CD4-positive, alpha-beta T cell (primary cell): ENCODE measurements at regions not wholly inside any gene's neighbourhood (a gene's known extent, or its start where the extent isn't known, plus 50 kb on each side); places are given as distances from the start of the nearest gene placed in this dataset.

Experiments used
- ATAC-seq: fragments of 200-7000 bp; cut with Tn5 transposase; one replicate; pipeline ENCODE4 v1.10.0; 2022; ENCODE audit warnings: mild to moderate bottlenecking; ENCODE audit not compliant: poor library complexity
- CTCF ChIA-PET: fragments of 350-600 bp; sonication (Branson Sonifier 250); formaldehyde crosslinking; loops from one replicate; lab custom pipeline; 2021; ENCODE audit warnings: antibody characterized with exemption, inconsistent platforms; lab: Charles Lee
- POLR2A ChIA-PET: fragments of 350-600 bp; sonication (Branson Sonifier 250); formaldehyde crosslinking; loops from one replicate; lab custom pipeline; 2021; ENCODE audit warnings: antibody characterized with exemption, inconsistent platforms; lab: Charles Lee
- DNase-seq, 14 experiments: peaks; one replicate each; pipeline ENCODE4 v3.0.0-alpha.2; 2013 to 2020; ENCODE audit warnings: mixed read lengths in 2 of 14
- H3K27ac ChIP-seq, 2 donors: one replicate each; pipeline versions ENCODE4 v1.5.1 to v1.7.0; 2013; ENCODE audit warnings: low read length in 2 of 2, low read depth in 1 of 2, mild to moderate bottlenecking in 1 of 2
- H3K27me3 ChIP-seq, 2 experiments: 1 replicate in 1 of 2; 2 replicates in 1 of 2; pipeline versions ENCODE4 v1.6.1 to v1.7.0; 2013; ENCODE audit warnings: low read length in 2 of 2, control low read depth in 1 of 2, mild to moderate bottlenecking in 1 of 2, moderate library complexity in 1 of 2; ENCODE audit not compliant: insufficient read depth in 2 of 2, control insufficient read depth in 1 of 2
- H3K36me3 ChIP-seq: one replicate; pipeline ENCODE4 v1.6.1; 2013; ENCODE audit warnings: low read length, control low read depth; ENCODE audit not compliant: insufficient read depth
- H3K4me1 ChIP-seq: one replicate; pipeline ENCODE4 v1.6.1; 2013; ENCODE audit warnings: low read length, control low read depth; ENCODE audit not compliant: insufficient read depth
- H3K4me3 ChIP-seq: one replicate; pipeline ENCODE4 v1.5.1; 2013; ENCODE audit warnings: mild to moderate bottlenecking, low read length, moderate library complexity
- H3K9me3 ChIP-seq, 2 experiments: 1 replicate in 1 of 2; 2 replicates in 1 of 2; pipeline versions ENCODE4 v1.6.1 to v1.7.0; 2013; ENCODE audit warnings: low read length in 2 of 2, mild to moderate bottlenecking in 2 of 2, control low read depth in 1 of 2, moderate library complexity in 1 of 2; ENCODE audit not compliant: control insufficient read depth in 1 of 2, insufficient read depth in 1 of 2
- H3K27ac Mint-ChIP-seq: one replicate; pipeline ENCODE4 v1.8.0; 2020; ENCODE audit warnings: mixed read lengths
- H3K27me3 Mint-ChIP-seq: one replicate; pipeline ENCODE4 v1.8.0; 2021; ENCODE audit warnings: mixed read lengths
- H3K36me3 Mint-ChIP-seq: one replicate; pipeline ENCODE4 v1.8.0; 2021; ENCODE audit warnings: low read depth, mixed read lengths
- H3K4me1 Mint-ChIP-seq: one replicate; pipeline ENCODE4 v1.8.0; 2021; ENCODE audit warnings: low read depth, mixed read lengths
- H3K4me3 Mint-ChIP-seq: one replicate; pipeline ENCODE4 v1.8.0; 2020; ENCODE audit warnings: mild to moderate bottlenecking, mixed read lengths
- H3K9me3 Mint-ChIP-seq: one replicate; pipeline ENCODE4 v1.8.0; 2020; ENCODE audit warnings: mixed read lengths
- intact Hi-C, 2 experiments: fragments of 100-400 bp; cut with DNase I in 1 of 2; cut with micrococcal nuclease in 1 of 2; formaldehyde crosslinking; loops; one replicate each; pipeline versions ENCODE4 v1.15.1 to v1.9.0; 2023 to 2025; cut with DNase I, micrococcal nuclease
- TF ChIP-seq, protein P1 (sequence below): fragments of 200-600 bp; IDR thresholded peaks from one replicate; pipeline ENCODE4 v1.8.0; 2022; ENCODE audit warnings: antibody characterized with exemption, mild to moderate bottlenecking

DNA sequence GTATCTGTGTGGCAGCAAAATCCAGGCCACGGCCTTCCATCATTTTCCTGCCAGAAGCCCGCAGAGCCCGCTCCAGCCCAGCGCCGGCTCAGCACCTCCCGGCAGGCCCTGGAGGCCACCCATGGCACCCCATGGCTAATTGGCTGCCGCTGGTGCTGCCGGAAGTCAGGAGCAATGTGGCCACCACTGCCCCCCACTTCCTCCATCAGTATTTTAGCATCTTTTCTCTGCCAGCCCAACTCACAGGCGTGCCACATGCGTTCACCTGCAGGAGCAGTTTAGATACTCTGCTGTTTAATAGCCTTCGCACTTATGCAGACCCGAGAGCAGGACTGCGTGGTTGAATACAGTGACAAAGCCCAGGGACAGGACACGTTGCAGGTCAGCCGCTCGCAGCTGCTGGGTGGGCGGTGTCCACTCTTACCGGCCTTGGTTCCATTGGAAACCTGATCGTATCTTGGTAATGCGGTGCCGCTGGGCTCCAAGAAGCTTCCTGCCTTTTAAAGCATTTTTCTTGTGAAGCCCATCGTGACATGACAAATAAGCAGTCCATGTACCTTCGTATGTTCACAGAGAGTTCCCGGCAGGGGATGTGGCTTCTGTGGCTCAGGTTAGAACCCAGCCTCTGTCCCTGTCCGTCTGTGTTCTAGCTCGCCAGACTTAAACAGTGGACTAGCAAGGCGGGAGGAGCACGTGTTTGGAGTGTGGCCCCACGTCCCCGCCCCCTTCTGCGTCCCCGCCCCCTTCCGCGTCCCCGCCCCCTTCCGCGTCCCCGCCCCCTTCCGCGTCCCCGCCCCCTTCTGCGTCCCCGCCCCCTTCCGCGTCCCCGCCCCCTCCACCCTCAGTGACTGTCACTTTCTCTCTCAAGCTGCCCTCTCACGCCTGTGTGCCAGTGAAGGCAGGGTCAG, 162.0 kb upstream of the SOX1 start:
- CTCF ChIA-PET, result no interaction called here
- TF ChIP-seq, protein P1, sequence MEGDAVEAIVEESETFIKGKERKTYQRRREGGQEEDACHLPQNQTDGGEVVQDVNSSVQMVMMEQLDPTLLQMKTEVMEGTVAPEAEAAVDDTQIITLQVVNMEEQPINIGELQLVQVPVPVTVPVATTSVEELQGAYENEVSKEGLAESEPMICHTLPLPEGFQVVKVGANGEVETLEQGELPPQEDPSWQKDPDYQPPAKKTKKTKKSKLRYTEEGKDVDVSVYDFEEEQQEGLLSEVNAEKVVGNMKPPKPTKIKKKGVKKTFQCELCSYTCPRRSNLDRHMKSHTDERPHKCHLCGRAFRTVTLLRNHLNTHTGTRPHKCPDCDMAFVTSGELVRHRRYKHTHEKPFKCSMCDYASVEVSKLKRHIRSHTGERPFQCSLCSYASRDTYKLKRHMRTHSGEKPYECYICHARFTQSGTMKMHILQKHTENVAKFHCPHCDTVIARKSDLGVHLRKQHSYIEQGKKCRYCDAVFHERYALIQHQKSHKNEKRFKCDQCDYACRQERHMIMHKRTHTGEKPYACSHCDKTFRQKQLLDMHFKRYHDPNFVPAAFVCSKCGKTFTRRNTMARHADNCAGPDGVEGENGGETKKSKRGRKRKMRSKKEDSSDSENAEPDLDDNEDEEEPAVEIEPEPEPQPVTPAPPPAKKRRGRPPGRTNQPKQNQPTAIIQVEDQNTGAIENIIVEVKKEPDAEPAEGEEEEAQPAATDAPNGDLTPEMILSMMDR, result no peak

DNA sequence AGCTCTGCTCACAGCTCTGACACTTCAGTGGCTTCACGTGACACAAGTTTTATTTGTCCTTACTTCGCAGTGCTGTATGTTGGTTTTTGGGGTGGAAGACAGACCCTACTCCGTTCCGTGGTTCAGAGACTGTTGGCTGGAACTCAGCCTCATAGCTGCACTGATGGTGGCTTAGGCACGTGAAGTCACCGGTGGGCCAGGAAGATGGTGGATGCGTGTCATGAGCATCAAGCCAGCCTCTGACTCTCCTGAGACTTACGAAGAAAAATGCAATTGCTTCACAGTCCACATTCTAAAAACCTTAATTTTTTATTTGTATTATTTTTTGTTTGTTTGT, 161.4 kb upstream of the SOX1 start:
- H3K4me3 ChIP-seq, result no peak overlapping the region
- no peaks in the 10 kb centered on the region for H3K9me3 Mint-ChIP-seq
- ChIA-PET CTCF (no interaction called here), POLR2A (no interaction called here)
- TF ChIP-seq, protein P1, result no peak
- H3K4me3 Mint-ChIP-seq, result no peak overlapping the region
- no peaks in the 10 kb centered on the region for H3K27me3 ChIP-seq
- no peak overlapping the region for H3K27ac Mint-ChIP-seq
- ATAC-seq (no peak), DNase-seq (no peak)
- no peaks in the 10 kb centered on the region for H3K4me1 ChIP-seq
- H3K4me1 Mint-ChIP-seq, result no peaks in the 10 kb centered on the region
- H3K36me3 ChIP-seq, result no peaks in the 10 kb centered on the region
- no peak overlapping the region for H3K27ac ChIP-seq
- intact Hi-C loops, result no loop called here
- no peaks in the 10 kb centered on the region for H3K36me3 Mint-ChIP-seq
- peaks cover 0 to 18% of the 10 kb centered on the region in 2 experiments for H3K9me3 ChIP-seq
- no peaks in the 10 kb centered on the region for H3K27me3 Mint-ChIP-seq

More for the DNA sequence above, 162.0 kb upstream of the SOX1 start:
- POLR2A ChIA-PET, result no interaction called here
- intact Hi-C loops, result no loop called here
- no peak overlapping the region for H3K27ac ChIP-seq
- no peaks in the 10 kb centered on the region for H3K27me3 ChIP-seq
- H3K4me1 Mint-ChIP-seq, result no peaks in the 10 kb centered on the region
- H3K4me1 ChIP-seq, result no peaks in the 10 kb centered on the region
- H3K9me3 Mint-ChIP-seq, result no peaks in the 10 kb centered on the region
- H3K36me3 ChIP-seq, result no peaks in the 10 kb centered on the region
- no peaks in the 10 kb centered on the region for H3K36me3 Mint-ChIP-seq
- H3K27ac Mint-ChIP-seq, result no peak overlapping the region
- H3K4me3 ChIP-seq, result no peak overlapping the region
- ATAC-seq, result no peak
- no peaks in the 10 kb centered on the region for H3K27me3 Mint-ChIP-seq
- no peak overlapping the region for H3K4me3 Mint-ChIP-seq
- peaks cover 0 to 18% of the 10 kb centered on the region in 2 experiments for H3K9me3 ChIP-seq
- DNase-seq, result no peak

DNA sequence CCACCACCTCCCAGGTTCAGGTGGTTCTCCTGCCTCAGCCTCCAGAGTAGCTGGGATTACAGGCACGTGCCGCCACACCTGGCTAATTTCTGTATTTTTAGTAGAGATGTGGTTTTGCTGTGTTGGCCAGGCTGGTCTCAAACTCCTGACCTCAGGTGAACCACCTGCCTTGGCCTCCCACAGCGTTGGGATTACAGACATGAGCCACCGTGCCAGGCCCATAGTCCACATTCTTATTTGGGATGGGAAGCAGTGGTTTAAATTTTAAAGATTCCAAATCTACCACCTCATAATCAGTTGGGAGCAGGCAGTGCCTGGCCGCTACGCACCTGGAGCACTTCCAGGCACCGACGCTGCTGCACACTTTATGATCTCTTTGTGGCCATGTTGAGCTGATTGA, 160.6 kb upstream of the SOX1 start:
- H3K9me3 ChIP-seq, result peaks cover 0 to 16% of the 10 kb centered on the region in 2 experiments
- Mint-ChIP-seq H3K27ac (no peak overlapping the region), H3K4me3 (no peak overlapping the region), H3K4me1 (no peaks in the 10 kb centered on the region), H3K27me3 (no peaks in the 10 kb centered on the region), H3K36me3 (no peaks in the 10 kb centered on the region), H3K9me3 (no peaks in the 10 kb centered on the region)
- no peaks in the 10 kb centered on the region for H3K36me3 ChIP-seq
- H3K27me3 ChIP-seq, result no peaks in the 10 kb centered on the region
- H3K4me3 ChIP-seq, result no peak overlapping the region
- no peak for ATAC-seq
- ChIA-PET CTCF (no interaction called here), POLR2A (no interaction called here)
- intact Hi-C loops, result no loop called here
- no peak for DNase-seq
- no peaks in the 10 kb centered on the region for H3K4me1 ChIP-seq
- TF ChIP-seq, protein P1, result no peak
- no peak overlapping the region for H3K27ac ChIP-seq
